GM12878 (cell line): ENCODE measurements at regions not wholly inside any gene's neighbourhood (a gene's known extent, or its start where the extent isn't known, plus 50 kb on each side); places are given as distances from the start of the nearest gene placed in this dataset.

Experiments
- ATAC-seq: fragments of 200-7000 bp; cut with Tn5 transposase; 3 replicates; pipeline ENCODE4 v1.9.1; 2020; ENCODE audit warnings: mild to moderate bottlenecking, moderate library complexity
- BruUV-seq: library from RNA; stranded (reverse); fragments of 400-500 nt; replicated peaks from 2 replicates; lab custom pipeline; 2021; lab: Mats Ljungman, UMichigan
- CTCF ChIA-PET: fragments of 300-600 bp; sonication (Branson Sonifier 250); formaldehyde crosslinking; extraction: SDS; loops from one replicate; lab custom pipeline; 2021; ENCODE audit warnings: inconsistent platforms; lab: Yijun Ruan, JAX
- POLR2A ChIA-PET: fragments of 350-600 bp; formaldehyde crosslinking; extraction: SDS; loops from one replicate; lab custom pipeline; 2021; ENCODE audit warnings: inconsistent platforms; lab: Charles Lee
- RAD21 ChIA-PET: fragments of 300-600 bp; sonication (Branson Sonifier 250); formaldehyde crosslinking; loops from one replicate; lab custom pipeline; 2023; ENCODE audit warnings: antibody characterized with exemption; ENCODE audit not compliant: unreplicated experiment; lab: Charles Lee
- SMC1A ChIA-PET: fragments of 300-600 bp; sonication (Branson Sonifier 250); formaldehyde crosslinking; loops from one replicate; lab custom pipeline; 2023; ENCODE audit not compliant: unreplicated experiment, uncharacterized antibody; lab: Charles Lee
- DNase-seq: peaks from one replicate; pipeline ENCODE4 v3.0.0-alpha.2; 2011; ENCODE audit warnings: low read depth, low spot score
- FAIRE-seq: peaks from 3 replicates; lab custom pipeline; 2011; peaks lifted over from hg19 to GRCh38; lab: Jason Lieb, UNC
- H2AFZ ChIP-seq: 2 replicates; pipeline ENCODE4 v1.6.0; 2011; ENCODE audit warnings: low read depth, low read length, control low read depth; ENCODE audit not compliant: control insufficient read depth
- H3K27ac ChIP-seq: 2 replicates; pipeline ENCODE4 v1.5.1; 2011; ENCODE audit warnings: control low read depth; ENCODE audit not compliant: control insufficient read depth, insufficient read depth
- H3K27me3 ChIP-seq, 2 experiments: replicated peaks in 1 of 2; 2 replicates each; pipeline versions ENCODE4 v1.6.0 to v1.6.1; 2011; ENCODE audit warnings: low read length in 1 of 2; ENCODE audit not compliant: control insufficient read depth in 2 of 2, insufficient read depth in 2 of 2
- H3K36me3 ChIP-seq, 2 experiments: 2 replicates each; pipeline ENCODE4 v1.5.1; 2011; ENCODE audit warnings: low read length in 1 of 2; ENCODE audit not compliant: control insufficient read depth in 2 of 2, insufficient read depth in 2 of 2
- H3K4me1 ChIP-seq: 2 replicates; pipeline ENCODE4 v1.6.1; 2011; ENCODE audit warnings: mild to moderate bottlenecking, low read length, moderate library complexity, mixed read lengths; ENCODE audit not compliant: control insufficient read depth, insufficient read depth
- H3K4me2 ChIP-seq: 2 replicates; pipeline ENCODE4 v1.6.0; 2011; ENCODE audit warnings: control low read depth; ENCODE audit not compliant: control insufficient read depth, insufficient read depth
- H3K4me3 ChIP-seq: fragments of 200-600 bp; sonication (generic); 2 replicates; pipeline ENCODE4 v1.5.1; 2016
- H3K79me2 ChIP-seq: 2 replicates; pipeline ENCODE4 v1.6.0; 2011; ENCODE audit warnings: low read length; ENCODE audit not compliant: control insufficient read depth, insufficient read depth
- H3K9ac ChIP-seq: 2 replicates; pipeline ENCODE4 v1.8.0; 2011; ENCODE audit warnings: low read length, control low read depth, mixed read lengths; ENCODE audit not compliant: control insufficient read depth, insufficient read depth
- H3K9me3 ChIP-seq: replicated peaks from 3 replicates; pipeline ENCODE4 v1.5.1; 2011; ENCODE audit warnings: mild to moderate bottlenecking, low read length; ENCODE audit not compliant: control insufficient read depth, insufficient read depth
- H4K20me1 ChIP-seq: 2 replicates; pipeline ENCODE4 v1.6.0; 2011; ENCODE audit not compliant: control insufficient read depth, insufficient read depth
- ASH2L ChIP-seq: fragments of 300-600, 200-600 bp; sonication (generic); IDR thresholded peaks from 2 replicates; pipeline ENCODE4 v1.6.1; 2017; ENCODE audit warnings: low read depth, mild to moderate bottlenecking, borderline replicate concordance
- CBFB ChIP-seq: IDR thresholded peaks from 2 replicates; pipeline ENCODE4 v1.6.1; 2016; ENCODE audit warnings: antibody characterized with exemption, low read depth
- CBX3 ChIP-seq: fragments of 200-600 bp; sonication (generic); IDR thresholded peaks from 2 replicates; pipeline ENCODE4 v1.6.1; 2016; ENCODE audit warnings: low read depth, borderline replicate concordance
- CHD2 ChIP-seq: IDR thresholded peaks from 2 replicates; pipeline ENCODE4 v1.6.1; 2011; ENCODE audit warnings: low read depth, low read length, improper control_type of control experiment, borderline replicate concordance
- CHD4 ChIP-seq: fragments of 200-600 bp; sonication (generic); IDR thresholded peaks from 2 replicates; pipeline ENCODE4 v1.6.1; 2016; ENCODE audit warnings: mild to moderate bottlenecking
- DPF2 ChIP-seq: fragments of 450-650 bp; IDR thresholded peaks from 2 replicates; pipeline ENCODE4 v1.6.1; 2017; ENCODE audit warnings: mild to moderate bottlenecking
- ESRRA ChIP-seq: IDR thresholded peaks from 2 replicates; pipeline ENCODE4 v1.6.1; 2012; ENCODE audit warnings: mild to moderate bottlenecking, low read length, improper control_type of control experiment
- FOS ChIP-seq: IDR thresholded peaks from 3 replicates; pipeline ENCODE4 v1.6.1; 2011; ENCODE audit warnings: borderline replicate concordance; ENCODE audit not compliant: insufficient read length; ENCODE audit errors: extremely low read depth
- FOXK2 ChIP-seq: fragments of 450-650 bp; IDR thresholded peaks from 2 replicates; pipeline ENCODE4 v1.6.1; 2017; ENCODE audit warnings: mild to moderate bottlenecking, moderate library complexity
- GABPA ChIP-seq: IDR thresholded peaks from 2 replicates; pipeline ENCODE4 v1.6.1; 2014; ENCODE audit warnings: antibody characterized with exemption, low read depth, mild to moderate bottlenecking, inconsistent platforms
- HCFC1 ChIP-seq: fragments of 150-350 bp; IDR thresholded peaks from 2 replicates; pipeline ENCODE4 v1.6.1; 2014; ENCODE audit warnings: low read length
- IRF4 ChIP-seq: IDR thresholded peaks from 2 replicates; pipeline ENCODE4 v1.6.1; 2011; ENCODE audit warnings: low read depth, low read length
- MTA3 ChIP-seq: IDR thresholded peaks from 2 replicates; pipeline ENCODE4 v1.6.1; 2012; ENCODE audit warnings: low read length, inconsistent platforms, borderline replicate concordance
- MYC ChIP-seq: IDR thresholded peaks from 2 replicates; pipeline ENCODE4 v1.6.1; 2011; ENCODE audit warnings: mild to moderate bottlenecking, low read length, moderate library complexity, inconsistent platforms; ENCODE audit not compliant: insufficient read depth, insufficient replicate concordance, insufficient read length, severe bottlenecking
- NFXL1 ChIP-seq: fragments of 450-650 bp; IDR thresholded peaks from 2 replicates; pipeline ENCODE4 v1.6.1; 2017; ENCODE audit warnings: antibody characterized with exemption, mild to moderate bottlenecking, borderline replicate concordance
- POU2F2 ChIP-seq: IDR thresholded peaks from 3 replicates; pipeline ENCODE4 v1.6.1; 2011; ENCODE audit warnings: low read depth, mild to moderate bottlenecking, low read length, borderline replicate concordance
- RCOR1 ChIP-seq: conservative IDR thresholded peaks from 2 replicates; pipeline ENCODE4 v1.6.1; 2012; ENCODE audit warnings: low read depth, low read length, improper control_type of control experiment
- RELB ChIP-seq: fragments of 450-650 bp; IDR thresholded peaks from 2 replicates; pipeline ENCODE4 v1.6.1; 2017; ENCODE audit warnings: low read depth, mild to moderate bottlenecking, moderate library complexity
- SMAD5 ChIP-seq: IDR thresholded peaks from 2 replicates; pipeline ENCODE4 v1.6.1; 2016; ENCODE audit warnings: antibody characterized with exemption, low read depth
- SMC3 ChIP-seq: IDR thresholded peaks from 2 replicates; pipeline ENCODE4 v1.6.1; 2011; ENCODE audit warnings: low read length, improper control_type of control experiment, borderline replicate concordance
- SPI1 ChIP-seq: IDR thresholded peaks from 2 replicates; pipeline ENCODE4 v1.6.1; 2011; ENCODE audit warnings: low read depth, mild to moderate bottlenecking, low read length, moderate library complexity, borderline replicate concordance; ENCODE audit not compliant: insufficient read depth
- SREBF2 ChIP-seq: IDR thresholded peaks from 2 replicates; pipeline ENCODE4 v1.6.1; 2012; ENCODE audit warnings: mild to moderate bottlenecking, low read length
- STAT1 ChIP-seq: fragments of 450-650 bp; conservative IDR thresholded peaks from 2 replicates; pipeline ENCODE4 v1.6.1; 2014; ENCODE audit warnings: antibody characterized with exemption, mild to moderate bottlenecking
- WRNIP1 ChIP-seq: IDR thresholded peaks from 2 replicates; pipeline ENCODE4 v1.6.1; 2011; ENCODE audit warnings: low read depth, low read length, improper control_type of control experiment, borderline replicate concordance
- ZBTB4 ChIP-seq: fragments of 450-650 bp; formaldehyde crosslinking; IDR thresholded peaks from 2 replicates; pipeline ENCODE4 v1.4.0; 2022; ENCODE audit warnings: mild to moderate bottlenecking, moderate library complexity
- ZNF622 ChIP-seq: fragments of 450-650 bp; IDR thresholded peaks from 2 replicates; pipeline ENCODE4 v1.6.1; 2017; ENCODE audit warnings: mild to moderate bottlenecking, inconsistent platforms
- ZSCAN29 ChIP-seq: fragments of 450-650 bp; IDR thresholded peaks from 2 replicates; pipeline ENCODE4 v1.6.1; 2017; ENCODE audit warnings: mild to moderate bottlenecking, moderate library complexity
- WGBS: methylation state at CpG from one replicate; pipeline ENCODE4 v1.1.6; 2016; ENCODE audit warnings: low lambda C conversion rate; ENCODE audit not compliant: insufficient replicate concordance, insufficient coverage; ENCODE audit errors: missing lambda C conversion rate; 5-methylcytosine and 5-hydroxymethylcytosine counted together
- in situ Hi-C: fragments of 300-500 bp; cut with MboI; formaldehyde crosslinking; loops from 9 replicates; pipeline ENCODE4 v1.14.3; 2018; ENCODE audit warnings: mixed read lengths
- intact Hi-C: fragments of 100-400 bp; cut with micrococcal nuclease; formaldehyde crosslinking; loops from one replicate; pipeline ENCODE4 v1.14.2; 2022; ENCODE audit not compliant: unreplicated experiment

GRCh38 chrX:6954836-6955235 is 192.7 kb upstream of the STS start:
- no TSS peak for BruUV-seq
- SMC1A ChIA-PET = interaction anchor here (0.8 kb wide), 1 partner anchor 52 kb away, joined by 5 read pairs; no protein-coding TSS in a partner anchor

GRCh38 chrX:6946168-6946567 is 201.3 kb upstream of the STS start:
- in situ Hi-C loops = no loop called here
- no peaks in the 10 kb centered on the region for H3K4me1 ChIP-seq
- ATAC-seq = no peak
- TF ChIP-seq MYC (no peak), RELB (no peak), NFXL1 (no peak), ASH2L (no peak), ZBTB4 (CRISPR knock-in tag) (no peak), FOS (no peak), HCFC1 (no peak)

More at GRCh38 chrX:6954836-6955235, 192.7 kb upstream of the STS start:
- no peaks in the 10 kb centered on the region for H3K9me3 ChIP-seq
- in situ Hi-C loops (no loop called here), intact Hi-C loops (no loop called here)
- 0% methylated on average over 1 of the region's 1 CpG for WGBS
- H4K20me1 ChIP-seq = no peaks in the 10 kb centered on the region
- H3K9ac ChIP-seq = no peak overlapping the region
- H3K4me2 ChIP-seq = no peak overlapping the region
- H3K4me1 ChIP-seq = no peaks in the 10 kb centered on the region
- ChIA-PET CTCF (no interaction called here), POLR2A (no interaction called here), RAD21 (no interaction called here)
- no peaks in the 10 kb centered on the region for H3K27me3 ChIP-seq
- no peaks in the 10 kb centered on the region for H3K79me2 ChIP-seq
- TF ChIP-seq RCOR1 (no peak), CBX3 (no peak), ESRRA (no peak), CHD2 (no peak), GABPA (no peak), FOXK2 (no peak), IRF4 (no peak), SPI1 (no peak), WRNIP1 (no peak), SMC3 (no peak), ZSCAN29 (no peak), SMAD5 (no peak), SREBF2 (no peak), ZNF622 (no peak), MTA3 (no peak), DPF2 (no peak), POU2F2 (no peak), STAT1 (no peak), CBFB (no peak), CHD4 (no peak)
- ATAC-seq = no peak
- no peak for FAIRE-seq
- no peak for DNase-seq
- no peak overlapping the region for H3K4me3 ChIP-seq
- H3K27ac ChIP-seq = no peak overlapping the region
- H2AFZ ChIP-seq = no peak overlapping the region
- no peaks in the 10 kb centered on the region for H3K36me3 ChIP-seq

More at GRCh38 chrX:6946168-6946567, 201.3 kb upstream of the STS start:
- H3K4me3 ChIP-seq = no peak overlapping the region
- FAIRE-seq (no peak), DNase-seq (no peak)
- ChIA-PET POLR2A (no interaction called here), CTCF (interaction anchor here (0.6 kb wide), 1 partner anchor 567 kb away, joined by 3 read pairs; no protein-coding TSS in a partner anchor), SMC1A (no interaction called here), RAD21 (no interaction called here)
- H3K9ac ChIP-seq = no peak overlapping the region
- BruUV-seq = no TSS peak
- no peaks in the 10 kb centered on the region for H3K79me2 ChIP-seq
- no peak overlapping the region for H3K4me2 ChIP-seq
- WGBS = 13% methylated on average over 3 of the region's 3 CpGs
- H4K20me1 ChIP-seq = no peaks in the 10 kb centered on the region
- H3K36me3 ChIP-seq = no peaks in the 10 kb centered on the region
- no peaks in the 10 kb centered on the region for H3K9me3 ChIP-seq
- no peak overlapping the region for H2AFZ ChIP-seq
- intact Hi-C loops = no loop called here
- no peak overlapping the region for H3K27ac ChIP-seq
- H3K27me3 ChIP-seq = no peaks in the 10 kb centered on the region
